Astrocyte (in vitro differentiated cells and primary cell): ENCODE measurements at regions not wholly inside any gene's neighbourhood (a gene's known extent, or its start where the extent isn't known, plus 50 kb on each side); places are given as distances from the start of the nearest gene placed in this dataset.

ENCODE experiments used
- EZH2 ChIP-seq: IDR thresholded peaks from 2 replicates; pipeline ENCODE4 v1.6.1; 2012; ENCODE audit warnings: mild to moderate bottlenecking, low read length, inconsistent platforms; ENCODE audit not compliant: insufficient read depth
- TF ChIP-seq, protein P1 (sequence below): IDR thresholded peaks from 2 replicates; pipeline ENCODE4 v1.5.1; 2011; ENCODE audit warnings: low read depth, mild to moderate bottlenecking, inconsistent platforms, low read length, moderate library complexity; ENCODE audit not compliant: insufficient read depth

GRCh38 chr3:156620260-156620659, 54.1 kb upstream of the TIPARP start:
- TF ChIP-seq, protein P1, sequence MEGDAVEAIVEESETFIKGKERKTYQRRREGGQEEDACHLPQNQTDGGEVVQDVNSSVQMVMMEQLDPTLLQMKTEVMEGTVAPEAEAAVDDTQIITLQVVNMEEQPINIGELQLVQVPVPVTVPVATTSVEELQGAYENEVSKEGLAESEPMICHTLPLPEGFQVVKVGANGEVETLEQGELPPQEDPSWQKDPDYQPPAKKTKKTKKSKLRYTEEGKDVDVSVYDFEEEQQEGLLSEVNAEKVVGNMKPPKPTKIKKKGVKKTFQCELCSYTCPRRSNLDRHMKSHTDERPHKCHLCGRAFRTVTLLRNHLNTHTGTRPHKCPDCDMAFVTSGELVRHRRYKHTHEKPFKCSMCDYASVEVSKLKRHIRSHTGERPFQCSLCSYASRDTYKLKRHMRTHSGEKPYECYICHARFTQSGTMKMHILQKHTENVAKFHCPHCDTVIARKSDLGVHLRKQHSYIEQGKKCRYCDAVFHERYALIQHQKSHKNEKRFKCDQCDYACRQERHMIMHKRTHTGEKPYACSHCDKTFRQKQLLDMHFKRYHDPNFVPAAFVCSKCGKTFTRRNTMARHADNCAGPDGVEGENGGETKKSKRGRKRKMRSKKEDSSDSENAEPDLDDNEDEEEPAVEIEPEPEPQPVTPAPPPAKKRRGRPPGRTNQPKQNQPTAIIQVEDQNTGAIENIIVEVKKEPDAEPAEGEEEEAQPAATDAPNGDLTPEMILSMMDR = no peak
- TF ChIP-seq EZH2 = no peak
